Progenitor cell of endocrine pancreas (in vitro differentiated cells): ENCODE measurements at regions not wholly inside any gene's neighbourhood (a gene's known extent, or its start where the extent isn't known, plus 50 kb on each side); places are given as distances from the start of the nearest gene placed in this dataset.

ENCODE experiments used
- DNase-seq: peaks from one replicate; pipeline ENCODE4 v3.0.0; 2021; ENCODE audit warnings: low spot score; ENCODE audit not compliant: unreplicated experiment
- H3K27ac Mint-ChIP-seq: 2 replicates; pipeline ENCODE4 v1.8.0; 2021; ENCODE audit warnings: mild to moderate bottlenecking, moderate library complexity, mixed read lengths
- H3K27me3 Mint-ChIP-seq: 2 replicates; pipeline ENCODE4 v1.8.0; 2021; ENCODE audit warnings: mixed read lengths
- H3K36me3 Mint-ChIP-seq: 2 replicates; pipeline ENCODE4 v1.8.0; 2022; ENCODE audit warnings: mixed read lengths; ENCODE audit not compliant: insufficient read depth
- H3K4me1 Mint-ChIP-seq: 2 replicates; pipeline ENCODE4 v1.8.0; 2021; ENCODE audit warnings: low read depth, mixed read lengths
- H3K4me3 Mint-ChIP-seq: 2 replicates; pipeline ENCODE4 v1.8.0; 2021; ENCODE audit warnings: low read depth, mild to moderate bottlenecking, moderate library complexity, mixed read lengths
- H3K9me3 Mint-ChIP-seq: 2 replicates; pipeline ENCODE4 v1.8.0; 2021; ENCODE audit warnings: low read depth, mixed read lengths
- CTCF ChIP-seq: fragments of 200-600 bp; sonication (generic); IDR thresholded peaks from one replicate; pipeline ENCODE4 v1.5.0; 2021; ENCODE audit warnings: antibody characterized with exemption, mild to moderate bottlenecking; ENCODE audit not compliant: unreplicated experiment

DNA sequence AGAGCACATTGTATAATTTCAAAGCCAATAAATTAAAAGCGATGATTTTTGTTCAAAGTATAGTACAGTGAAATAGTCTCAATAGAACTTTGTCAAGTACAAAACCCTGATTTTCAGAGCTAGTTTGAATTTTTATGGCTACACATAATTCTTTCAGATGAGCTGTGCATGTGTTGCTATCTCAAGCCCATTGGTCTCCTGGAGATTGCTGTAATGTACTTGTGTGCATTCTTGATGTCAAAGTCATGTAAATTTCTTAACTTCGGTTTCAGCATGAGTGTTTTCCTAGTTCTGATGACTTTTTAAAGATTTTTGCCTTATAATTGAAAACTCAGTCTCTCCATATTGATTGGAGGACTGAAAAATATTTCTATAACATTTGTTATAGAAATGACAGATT lies 200.8 kb downstream of the CEP135 start:
- Mint-ChIP-seq H3K4me3 (no peak overlapping the region), H3K4me1 (peaks cover 16% of the 10 kb centered on the region), H3K9me3 (no peaks in the 10 kb centered on the region), H3K36me3 (peaks cover 1% of the 10 kb centered on the region), H3K27ac (no peak overlapping the region), H3K27me3 (no peaks in the 10 kb centered on the region)
- no peak for TF ChIP-seq CTCF
- DNase-seq = no peak

- Mint-ChIP-seq H3K27ac (no peak overlapping the region), H3K4me3 (no peak overlapping the region), H3K27me3 (no peaks in the 10 kb centered on the region), H3K36me3 (peaks cover under 1% of the 10 kb centered on the region), H3K9me3 (no peaks in the 10 kb centered on the region), H3K4me1 (peaks cover 14% of the 10 kb centered on the region)
- no peak for TF ChIP-seq CTCF
- DNase-seq = no peak
Observed at GRCh38 chr4:56148428-56148827, 199.7 kb downstream of the CEP135 start.

- H3K9me3 Mint-ChIP-seq = no peaks in the 10 kb centered on the region
- H3K4me3 Mint-ChIP-seq = no peak overlapping the region
Observed at GRCh38 chr4:56147371-56147770, 198.6 kb downstream of the CEP135 start.

GRCh38 chr4:56146956-56147355 lies 198.2 kb downstream of the CEP135 start:
- peaks cover 13% of the 10 kb centered on the region for H3K4me1 Mint-ChIP-seq
- H3K27me3 Mint-ChIP-seq = no peaks in the 10 kb centered on the region
- no peaks in the 10 kb centered on the region for H3K9me3 Mint-ChIP-seq
- no peak for DNase-seq
- TF ChIP-seq CTCF = no peak
- no peak overlapping the region for H3K4me3 Mint-ChIP-seq
- no peaks in the 10 kb centered on the region for H3K36me3 Mint-ChIP-seq
- H3K27ac Mint-ChIP-seq = peak overlapping the region; percentile 42

More at GRCh38 chr4:56147371-56147770, 198.6 kb downstream of the CEP135 start:
- Mint-ChIP-seq H3K27ac (peak overlapping the region; percentile 77), H3K27me3 (no peaks in the 10 kb centered on the region), H3K4me1 (peaks cover 13% of the 10 kb centered on the region), H3K36me3 (no peaks in the 10 kb centered on the region)
- no peak for DNase-seq
- no peak for TF ChIP-seq CTCF

- H3K4me1 Mint-ChIP-seq = peaks cover 14% of the 10 kb centered on the region
- peaks cover 1% of the 10 kb centered on the region for H3K36me3 Mint-ChIP-seq
- no peak for TF ChIP-seq CTCF
- H3K9me3 Mint-ChIP-seq = no peaks in the 10 kb centered on the region
- H3K27me3 Mint-ChIP-seq = no peaks in the 10 kb centered on the region
- no peak for DNase-seq
- H3K27ac Mint-ChIP-seq = no peak overlapping the region
- no peak overlapping the region for H3K4me3 Mint-ChIP-seq
Observed at GRCh38 chr4:56142088-56142487, 193.3 kb downstream of the CEP135 start.
